HG03571 (cell line): ENCODE measurements at regions not wholly inside any gene's neighbourhood (a gene's known extent, or its start where the extent isn't known, plus 50 kb on each side); places are given as distances from the start of the nearest gene placed in this dataset.
A peak's percentile ranks its signal among the peaks of the same experiment; 100 is the strongest.

Experiments used
- ATAC-seq: cut with Tn5 transposase; IDR thresholded peaks from one replicate; pipeline ENCODE4 v1.9.1; 2021; ENCODE audit not compliant: unreplicated experiment

DNA sequence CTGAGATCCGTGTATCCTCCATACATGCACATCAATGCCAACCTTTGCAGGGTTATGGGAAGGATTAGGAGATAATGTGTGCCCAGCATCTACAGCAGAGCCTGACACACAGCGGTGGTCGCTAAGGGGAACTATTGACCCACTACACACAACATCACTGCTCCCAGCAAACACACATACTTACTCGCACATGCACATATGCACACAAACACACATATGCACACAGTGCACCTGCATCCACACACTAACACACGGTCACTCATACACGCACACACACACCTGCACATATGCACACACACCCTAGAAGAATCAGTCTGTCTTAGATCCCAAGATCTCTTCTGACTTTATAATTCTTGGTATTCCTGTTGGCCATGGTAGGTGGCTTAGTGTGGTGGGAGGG is 118.3 kb downstream of the GYPC start:
- ATAC-seq, result no peak

GRCh38 chr2:126774761-126775160 is 118.8 kb downstream of the GYPC start:
- no peak for ATAC-seq

GRCh38 chr2:126775300-126775985 is 119.5 kb downstream of the GYPC start:
- ATAC-seq, result no peak

GRCh38 chr2:126776255-126776654 is 120.3 kb downstream of the GYPC start:
- no peak for ATAC-seq

DNA sequence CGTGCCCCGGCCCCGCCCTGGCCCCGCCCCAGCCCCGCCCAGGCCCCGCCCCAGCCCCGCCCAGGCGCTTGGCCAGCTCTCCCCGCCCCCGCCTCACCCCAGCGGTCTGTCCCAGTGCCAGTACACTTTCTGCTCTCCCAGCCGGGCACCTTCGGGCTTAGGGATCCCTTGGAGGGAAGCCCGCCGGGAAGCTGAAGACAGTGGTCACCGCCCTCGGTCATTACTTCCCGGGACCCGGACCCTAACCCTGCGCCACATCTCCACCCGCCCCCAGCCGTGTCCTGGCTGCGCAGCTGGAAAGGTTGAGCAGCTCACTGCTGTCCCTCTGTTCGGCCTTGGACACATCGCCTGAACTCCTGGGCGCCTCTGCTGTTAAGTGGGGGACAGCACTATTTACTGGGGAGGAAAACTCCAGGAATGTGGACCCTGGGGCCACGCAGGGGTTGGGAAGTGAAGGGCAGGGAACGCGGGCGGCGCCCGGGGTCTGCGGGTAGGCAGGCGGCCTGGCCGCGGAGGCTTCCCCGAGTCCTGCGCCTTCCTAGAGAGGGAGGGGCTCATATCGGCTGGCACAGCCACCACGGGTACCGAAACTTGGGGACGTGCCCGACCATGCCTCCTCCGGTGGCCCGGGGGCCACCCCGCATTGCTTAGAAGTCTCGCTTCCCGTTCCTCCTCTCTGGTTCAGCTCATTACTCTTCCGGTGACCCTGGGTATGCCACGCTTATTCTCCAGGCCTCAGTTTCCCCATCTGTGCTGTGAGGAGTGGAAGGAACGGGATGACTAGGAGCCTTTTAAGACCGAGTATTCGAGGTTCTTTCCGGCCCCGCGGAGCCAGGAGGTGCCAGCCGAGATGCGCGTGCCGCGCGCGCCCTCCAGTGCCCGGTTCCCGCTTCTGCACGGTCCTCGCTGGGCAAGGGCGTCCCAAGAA is 121.0 kb downstream of the GYPC start:
- ATAC-seq, result peak; percentile 91

DNA sequence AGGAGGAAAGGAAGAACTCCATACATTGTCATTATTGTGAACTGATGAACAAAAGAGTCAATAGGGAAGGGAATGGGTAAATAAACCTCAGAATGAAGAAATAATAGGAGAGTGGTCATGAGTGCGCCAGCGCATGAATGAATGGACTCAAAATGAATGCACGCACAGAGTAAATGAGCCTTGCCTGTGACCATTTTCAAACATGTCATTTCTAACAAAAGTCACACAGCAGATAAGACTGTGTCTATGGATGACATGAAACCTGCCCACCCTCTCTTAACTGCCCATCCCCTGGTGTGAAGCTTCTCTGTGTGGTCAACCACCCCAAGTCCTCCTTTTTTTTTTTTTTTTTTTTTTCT is 121.1 kb upstream of the TEX51 start:
- ATAC-seq, result peak; percentile 11

DNA sequence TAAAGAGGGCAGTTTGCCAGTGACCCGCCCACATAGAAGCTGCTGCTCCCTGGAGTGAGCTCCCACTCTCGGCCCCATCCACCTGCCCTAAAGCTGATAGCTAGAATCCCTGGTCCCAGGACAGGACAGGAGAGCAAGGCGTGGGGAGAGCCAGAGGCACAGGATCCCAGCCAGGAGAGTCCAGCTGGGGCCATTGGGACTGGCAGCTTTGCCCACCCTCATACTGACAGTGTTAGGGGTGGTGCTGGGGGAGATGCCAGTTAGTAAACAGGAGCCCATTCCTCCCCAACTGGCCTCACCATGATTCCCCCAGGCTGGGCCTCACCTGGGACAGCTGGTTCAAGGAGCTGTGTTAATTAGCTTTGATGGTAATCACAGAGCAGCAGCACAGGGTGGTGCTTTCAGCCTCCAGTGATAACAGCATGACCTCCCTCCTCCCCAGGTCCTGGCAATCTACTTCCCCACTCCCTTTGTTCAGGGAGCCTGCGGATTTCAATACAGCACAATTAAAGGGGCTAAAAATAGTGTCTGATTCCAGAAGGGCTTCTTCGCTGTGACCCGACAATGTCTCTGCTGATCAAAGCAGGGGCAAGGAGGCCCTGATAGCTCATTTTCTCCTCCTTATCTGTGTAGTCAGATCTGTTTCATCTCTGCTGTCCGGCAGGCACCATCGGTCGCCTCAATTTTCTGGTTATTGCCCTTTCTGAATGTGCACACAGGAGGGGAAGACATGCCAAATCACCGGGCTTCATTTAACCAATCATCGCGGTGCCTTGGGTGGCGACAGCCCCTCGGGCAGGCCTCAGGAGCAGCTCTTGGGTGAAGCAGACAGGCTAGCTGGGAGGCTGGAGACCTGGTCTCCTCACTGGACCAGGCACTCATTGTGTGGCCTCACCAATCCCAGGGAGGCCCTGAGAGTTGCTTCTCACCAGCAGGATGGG is 119.9 kb upstream of the TEX51 start:
- no peak for ATAC-seq

DNA sequence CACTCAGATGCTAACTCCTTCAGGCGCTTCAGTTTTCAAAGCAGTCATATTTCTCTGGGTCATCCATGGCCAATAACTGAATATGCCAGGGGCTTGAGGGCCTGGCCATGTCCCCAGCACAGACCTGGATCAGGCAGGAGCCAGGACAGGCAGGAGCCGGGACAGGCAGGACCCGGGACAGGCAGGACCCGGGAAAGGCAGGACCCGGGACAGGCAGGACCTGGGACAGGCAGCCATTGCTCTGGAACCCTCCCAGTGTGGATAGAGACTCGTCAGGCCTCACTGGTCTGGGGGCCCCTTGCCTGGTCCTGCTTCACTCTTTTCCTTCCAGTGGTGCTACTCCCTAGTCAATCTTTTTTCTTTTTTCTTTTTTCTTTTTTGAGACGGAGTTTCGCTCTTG is 117.5 kb upstream of the TEX51 start:
- ATAC-seq, result no peak

DNA sequence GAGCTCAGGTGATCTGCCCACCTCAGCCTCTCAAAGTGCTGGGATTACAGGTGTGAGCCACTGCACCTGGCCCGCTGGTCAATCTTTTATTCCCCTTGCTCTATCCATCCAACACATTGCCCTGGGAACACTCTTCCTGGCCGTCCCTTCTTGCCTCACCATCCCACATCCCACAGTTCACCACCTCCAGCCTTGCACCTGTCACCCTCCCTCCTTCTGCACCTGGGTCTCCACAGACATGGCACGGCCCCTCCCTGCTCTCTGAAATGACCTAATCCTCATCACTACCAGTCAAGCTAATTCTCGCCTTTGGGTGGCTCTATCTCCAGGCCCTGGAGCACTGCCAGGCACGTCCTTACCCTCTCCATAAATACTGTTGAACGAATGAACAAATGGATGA is 116.9 kb upstream of the TEX51 start:
- no peak for ATAC-seq

DNA sequence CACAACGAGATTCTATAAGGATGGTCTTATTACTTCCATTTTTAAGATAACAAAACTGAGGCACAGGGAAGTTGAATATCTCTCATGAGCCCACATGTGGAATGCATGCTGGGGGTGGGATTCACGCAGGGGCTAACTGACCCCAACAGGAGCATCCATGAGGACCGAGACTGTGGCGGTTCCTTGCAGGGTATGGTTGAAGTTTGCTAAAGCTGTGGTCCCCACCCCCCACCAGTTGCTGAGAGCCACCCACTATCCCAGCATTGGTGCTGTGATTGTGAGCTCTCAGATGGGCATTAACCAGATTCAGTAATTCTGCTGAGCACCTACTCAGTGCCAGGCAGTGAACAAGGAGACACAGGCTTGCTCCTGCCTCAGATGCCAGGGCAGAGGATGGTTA is 116.0 kb upstream of the TEX51 start:
- no peak for ATAC-seq

DNA sequence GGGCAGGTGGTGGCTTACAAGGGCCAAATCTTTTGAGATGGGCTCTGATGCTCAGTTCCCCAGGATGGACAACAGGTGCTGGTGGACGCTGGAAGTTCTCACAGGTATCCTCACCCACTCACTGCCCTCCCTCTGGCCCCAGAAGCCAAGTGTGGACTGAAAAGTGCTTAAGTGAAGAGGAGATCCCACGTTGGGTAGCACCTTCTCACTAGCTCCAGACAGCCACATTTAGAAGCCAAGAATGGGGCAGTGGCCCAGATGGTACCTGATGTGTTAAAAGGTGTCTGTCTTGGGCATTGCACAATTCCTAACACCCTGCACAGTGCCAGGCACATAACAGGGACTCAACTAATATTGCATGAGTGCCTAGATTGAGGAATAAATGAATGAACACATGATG is 115.3 kb upstream of the TEX51 start:
- no peak for ATAC-seq

- ATAC-seq, result no peak
Observed at GRCh38 chr2:126784045-126784444, 114.6 kb upstream of the TEX51 start.

DNA sequence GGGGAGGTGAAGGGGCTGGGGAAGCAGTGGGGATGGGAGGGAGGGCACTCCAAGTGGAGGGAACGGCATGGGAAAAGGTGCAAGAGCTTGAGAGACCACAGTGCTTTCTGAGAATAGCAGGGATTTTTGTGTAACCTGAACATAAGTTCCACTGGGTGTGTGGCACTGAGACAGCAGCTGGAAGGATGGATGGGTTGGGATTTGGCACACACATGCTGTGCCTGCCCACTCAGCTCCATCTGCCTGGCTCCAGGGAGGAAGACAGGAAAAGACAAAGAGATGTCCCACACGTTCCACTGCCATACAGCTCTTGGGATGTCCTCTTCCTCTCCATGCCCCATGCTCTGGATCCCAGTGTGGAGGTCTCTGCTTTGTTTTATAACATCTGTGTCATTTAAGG is 114.1 kb upstream of the TEX51 start:
- no peak for ATAC-seq

- no peak for ATAC-seq
Observed at GRCh38 chr2:126785236-126785635, 113.5 kb upstream of the TEX51 start.

DNA sequence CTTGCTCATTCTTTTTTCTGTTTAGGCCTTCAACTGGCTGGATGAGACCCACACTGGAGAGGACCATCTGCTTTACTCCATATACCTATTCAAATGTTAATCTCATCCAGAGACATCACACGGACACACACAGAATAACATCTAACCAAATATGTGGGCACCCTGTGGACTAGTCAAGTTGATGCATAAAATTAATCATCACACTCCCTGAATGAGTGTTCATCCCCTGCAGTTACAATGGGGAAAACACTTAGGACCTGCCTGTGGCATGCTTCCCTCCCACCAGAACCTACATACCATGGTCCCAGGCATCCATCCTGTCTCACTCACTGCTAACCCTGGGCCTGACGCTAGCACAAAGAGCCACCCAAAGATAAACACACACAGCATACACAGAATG is 112.8 kb upstream of the TEX51 start:
- ATAC-seq, result no peak

DNA sequence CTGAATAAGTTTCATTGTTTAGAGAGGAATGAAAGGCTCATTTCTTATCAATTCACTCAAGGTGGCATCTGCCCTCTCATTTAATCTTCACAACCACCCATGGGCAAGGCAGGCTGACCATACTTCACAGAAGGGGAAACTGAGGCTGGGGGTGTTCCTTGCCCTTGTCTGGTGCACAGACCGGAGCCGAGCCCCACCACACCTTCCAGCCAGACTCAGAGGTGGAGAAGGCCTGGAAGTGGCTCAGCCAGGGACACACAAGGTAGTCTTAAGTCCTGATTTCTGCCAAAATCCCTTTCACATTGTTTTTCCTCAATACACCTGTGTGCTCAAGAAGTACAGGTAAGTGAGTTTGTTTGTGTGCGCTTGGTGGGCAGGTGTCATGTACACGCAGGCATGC is 111.9 kb upstream of the TEX51 start:
- ATAC-seq, result no peak

GRCh38 chr2:126787289-126787688 is 111.4 kb upstream of the TEX51 start:
- no peak for ATAC-seq

DNA sequence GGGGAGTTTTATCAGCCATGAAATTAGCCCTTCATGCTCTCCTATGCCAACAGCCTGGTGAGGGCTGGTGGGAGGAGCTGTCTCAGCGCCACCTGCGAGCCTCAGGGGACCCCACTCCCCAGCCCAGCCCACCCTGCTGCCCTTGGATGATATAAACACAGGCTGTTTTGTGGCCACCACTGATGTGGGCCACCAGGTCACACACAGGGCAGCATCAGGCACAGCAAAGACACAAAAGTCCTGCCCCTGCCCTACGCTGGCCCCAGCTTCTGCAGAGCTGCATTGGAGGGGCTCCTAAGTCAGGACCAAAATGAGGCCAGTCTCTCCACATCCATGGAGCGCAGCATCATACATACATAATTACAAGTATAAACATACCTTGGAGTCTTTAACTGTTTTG is 110.6 kb upstream of the TEX51 start:
- no peak for ATAC-seq

- no peak for ATAC-seq
Observed at GRCh38 chr2:126788652-126789051, 110.0 kb upstream of the TEX51 start.

- ATAC-seq, result no peak
Observed at GRCh38 chr2:126790987-126791780, 107.5 kb upstream of the TEX51 start.

GRCh38 chr2:126792186-126792585 is 106.5 kb upstream of the TEX51 start:
- ATAC-seq, result no peak
